Stimulated activated CD8-positive, alpha-beta memory T cell treated with anti-CD3 and anti-CD28 coated beads, Interleukin-7, amount 100 ng/mL, for 24 hours (primary cell): ENCODE measurements at regions not wholly inside any gene's neighbourhood (a gene's known extent, or its start where the extent isn't known, plus 50 kb on each side); places are given as distances from the start of the nearest gene placed in this dataset.
"Not testable (repeated sequence)": the region's sequence is repeated elsewhere in the genome, so short reads cannot be mapped to it uniquely, and the experiment has no call there.

Source experiments
- DNase-seq: peaks from one replicate; pipeline ENCODE4 v3.0.0-alpha.2; 2020; ENCODE audit warnings: low read depth

DNA sequence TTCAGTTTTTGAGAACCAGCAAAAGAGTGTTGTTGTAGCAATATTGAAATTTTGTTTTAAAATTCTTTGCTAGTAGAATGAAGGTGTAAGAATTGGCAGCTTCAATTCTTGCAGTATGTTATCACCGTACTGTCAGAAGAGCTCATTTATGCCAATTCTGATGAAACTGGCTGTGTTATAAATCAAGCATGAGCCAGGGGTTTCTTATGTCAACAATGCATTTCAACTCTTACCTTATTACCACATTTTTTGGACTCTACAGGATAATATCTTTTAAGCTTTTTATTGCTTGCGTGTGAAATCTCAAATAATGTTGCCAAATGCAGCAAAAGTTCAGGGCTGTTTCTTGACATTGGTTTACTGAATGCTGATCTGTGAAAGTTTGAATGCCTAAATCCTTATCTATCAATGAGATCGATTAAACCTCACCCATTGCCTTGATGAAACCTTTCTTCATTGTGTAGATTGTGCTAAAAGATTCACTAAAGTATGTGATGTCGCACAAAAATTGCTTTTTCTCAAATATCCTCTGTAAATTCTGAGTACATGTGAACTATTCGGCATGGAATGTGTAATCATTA is 1389.3 kb upstream of the ZEB2 start:
- DNase-seq = no peak

DNA sequence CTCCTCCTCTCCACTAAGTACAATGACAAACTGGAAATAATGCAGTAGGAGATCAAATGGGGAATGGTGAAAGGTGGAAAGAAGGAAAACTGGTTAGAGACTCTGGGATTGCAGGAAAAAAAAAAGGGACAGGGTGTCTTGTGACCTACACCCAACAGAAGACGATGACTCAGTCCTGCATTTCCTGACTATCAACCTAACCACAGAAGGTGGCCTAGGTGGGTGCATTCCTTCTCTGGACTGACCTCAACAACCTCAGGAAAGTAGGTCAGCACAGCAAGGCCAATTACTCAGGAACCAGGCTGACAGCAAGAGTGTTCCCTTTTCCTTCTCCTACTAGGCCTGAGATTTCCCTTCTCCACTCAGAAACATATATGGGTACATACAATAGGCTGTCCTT is 1386.4 kb upstream of the ZEB2 start:
- no peak for DNase-seq

- DNase-seq = no peak
Observed at GRCh38 chr2:145905371-145905770, 1385.5 kb upstream of the ZEB2 start.

DNA sequence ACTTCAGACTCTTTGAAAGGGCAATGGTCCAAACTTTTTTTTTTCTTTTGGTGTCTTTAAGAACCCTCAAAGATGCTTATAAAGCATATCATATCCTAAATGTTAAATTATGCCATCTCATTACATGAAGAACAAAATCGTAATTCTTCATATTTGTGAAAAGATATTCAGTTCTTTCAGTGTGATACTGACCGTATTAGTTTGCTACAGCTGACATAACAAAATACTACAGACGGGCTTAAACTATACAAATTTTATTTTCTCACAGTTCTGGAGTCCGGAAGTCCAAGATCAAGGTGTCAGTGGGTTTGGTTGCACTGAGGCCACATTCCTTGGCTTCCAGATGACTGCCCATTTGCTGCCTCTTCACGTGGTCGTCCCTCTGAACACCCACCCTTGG is 1377.2 kb upstream of the ZEB2 start:
- no peak for DNase-seq

DNA sequence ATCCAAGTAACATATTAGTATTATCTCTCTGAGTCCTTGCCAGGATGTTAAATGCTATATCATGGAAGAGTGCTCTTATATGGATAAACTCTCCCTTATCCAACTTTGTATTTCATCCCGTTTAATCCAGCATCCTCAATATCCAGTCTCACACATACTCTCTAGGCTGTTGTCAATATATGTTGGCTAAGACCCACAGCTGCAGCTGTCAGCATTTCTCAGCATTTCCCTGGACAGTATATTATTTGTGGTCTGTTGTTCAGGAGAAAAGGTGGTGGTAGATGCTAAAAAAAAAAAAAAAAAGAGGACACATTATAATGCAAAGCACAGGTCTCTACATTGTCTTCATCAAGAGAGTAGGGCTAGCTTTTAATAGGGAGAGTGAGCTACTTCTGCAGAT is 1368.0 kb upstream of the ZEB2 start:
- no peak for DNase-seq

DNA sequence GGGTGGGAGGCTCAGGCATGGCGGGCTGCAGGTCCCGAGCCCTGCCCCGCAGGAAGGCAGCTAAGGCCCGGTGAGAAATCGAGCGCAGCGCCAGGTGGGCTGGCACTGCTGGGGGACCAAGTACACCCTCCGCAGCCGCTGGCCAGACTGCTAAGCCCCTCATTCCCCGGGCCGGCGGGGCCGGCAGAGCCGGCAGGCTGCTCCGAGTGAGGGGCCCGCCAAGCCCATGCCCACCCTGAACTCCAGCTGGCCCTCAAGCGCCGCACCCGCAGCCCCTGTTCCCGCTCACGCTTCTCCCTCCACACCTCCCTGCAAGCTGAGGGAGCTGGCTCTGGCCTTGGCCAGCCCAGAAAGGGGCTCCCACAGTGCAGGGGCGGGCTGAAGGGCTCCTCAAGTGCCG is 1361.1 kb upstream of the ZEB2 start:
- DNase-seq = not testable (repeated sequence)

GRCh38 chr2:145875016-145875415 is 1355.1 kb upstream of the ZEB2 start:
- no peak for DNase-seq

- no peak for DNase-seq
Observed at GRCh38 chr2:145874466-145874865, 1354.5 kb upstream of the ZEB2 start.

DNA sequence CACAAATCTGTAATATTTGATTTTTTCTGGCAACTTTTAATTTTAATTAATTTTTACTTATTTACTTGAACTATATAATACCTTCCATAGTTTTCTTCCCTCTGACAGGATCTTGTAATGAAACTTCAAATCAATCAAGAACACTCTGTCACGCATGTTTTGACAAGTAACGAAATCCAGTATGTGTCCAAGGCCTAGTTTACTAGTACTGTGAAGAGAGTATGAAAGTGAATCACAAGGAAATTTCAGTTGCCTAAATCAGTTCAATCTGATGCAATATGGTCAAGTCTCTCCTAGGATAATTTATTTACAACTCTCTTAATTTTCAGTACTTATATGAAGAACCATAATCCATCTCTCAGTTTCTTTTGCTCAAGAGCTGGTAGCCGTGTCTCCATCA is 1344.6 kb upstream of the ZEB2 start:
- no peak for DNase-seq

GRCh38 chr2:145861940-145862339 is 1342.0 kb upstream of the ZEB2 start:
- DNase-seq = no peak

DNA sequence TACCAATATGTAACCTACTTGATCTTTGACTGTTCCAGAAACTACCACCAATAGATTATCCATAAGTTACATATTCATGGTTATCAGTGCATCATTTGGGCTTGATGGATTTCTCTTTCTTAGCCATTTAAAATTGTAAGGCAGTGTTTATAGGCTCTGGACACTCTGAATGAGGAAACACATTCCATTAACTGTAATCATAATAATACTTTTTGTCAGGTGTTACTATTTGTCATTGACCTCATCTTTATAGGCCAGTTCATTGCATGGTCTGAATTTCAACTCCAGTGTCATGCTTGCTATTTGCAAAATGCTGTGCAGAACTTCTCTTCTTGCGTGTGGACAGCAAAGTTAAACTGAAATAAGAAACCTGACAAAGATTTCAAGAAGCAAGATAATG is 1340.2 kb upstream of the ZEB2 start:
- no peak for DNase-seq

GRCh38 chr2:145855142-145855541 is 1335.2 kb upstream of the ZEB2 start:
- no peak for DNase-seq

- no peak for DNase-seq
Observed at GRCh38 chr2:145854039-145854755, 1334.3 kb upstream of the ZEB2 start.

DNA sequence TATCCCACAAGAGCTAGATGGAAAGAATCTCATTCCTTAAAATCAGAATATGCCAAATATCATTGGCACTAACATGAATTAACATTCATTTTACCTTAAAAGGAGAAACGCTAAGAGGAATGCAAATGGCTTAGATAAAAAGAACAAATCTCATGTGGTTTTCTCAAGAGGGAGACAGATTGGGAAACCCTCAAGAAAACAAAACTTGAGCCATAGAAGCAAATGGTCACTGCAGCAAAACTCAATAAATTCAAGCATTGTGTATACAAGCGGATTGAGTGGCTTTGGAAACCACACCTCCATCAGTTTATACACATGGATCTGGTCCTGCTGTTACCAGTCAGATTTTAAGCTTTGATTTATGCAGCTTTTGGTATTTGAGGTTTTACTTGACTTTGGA is 1331.8 kb upstream of the ZEB2 start:
- DNase-seq = no peak

DNA sequence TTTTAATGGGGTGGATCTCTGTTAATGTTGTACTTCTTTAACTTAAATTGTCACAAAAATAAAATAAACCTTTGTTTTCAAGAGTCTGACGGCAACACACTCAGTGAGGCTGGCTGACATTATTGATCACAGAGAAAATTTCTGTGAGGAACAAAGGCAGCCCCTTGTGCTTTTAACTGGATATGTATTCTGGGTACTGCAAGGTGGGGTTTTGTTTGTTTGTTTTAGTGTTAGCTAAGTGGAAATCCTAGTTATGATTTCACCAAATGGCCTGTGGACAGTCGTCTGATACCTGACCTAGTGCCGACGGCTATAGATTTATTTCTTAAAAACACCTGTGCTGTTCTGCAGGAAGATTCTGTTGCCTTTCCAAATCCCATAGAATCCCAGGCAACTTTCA is 1329.5 kb upstream of the ZEB2 start:
- no peak for DNase-seq

DNA sequence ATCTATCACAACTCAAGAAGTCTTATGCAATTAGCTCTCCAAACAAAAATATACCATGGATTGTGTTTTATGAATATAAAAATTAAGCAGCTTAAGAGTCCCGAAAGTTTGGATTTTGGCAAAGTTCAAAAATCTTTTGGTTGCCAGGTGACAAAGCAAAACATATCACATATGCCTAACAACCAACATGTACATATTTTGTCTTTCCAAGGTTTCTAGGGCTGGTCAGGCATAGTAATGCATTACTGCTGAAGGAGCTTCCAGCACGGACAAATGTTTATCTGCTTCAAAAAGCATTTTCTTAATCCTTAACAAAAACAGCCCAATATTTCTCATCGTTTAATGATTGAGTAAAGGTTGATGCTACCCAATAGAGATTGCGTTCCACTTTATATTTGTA is 1327.1 kb upstream of the ZEB2 start:
- DNase-seq = no peak

GRCh38 chr2:145845923-145846322 is 1326.0 kb upstream of the ZEB2 start:
- DNase-seq = no peak

GRCh38 chr2:145845207-145845894 is 1325.4 kb upstream of the ZEB2 start:
- no peak for DNase-seq

DNA sequence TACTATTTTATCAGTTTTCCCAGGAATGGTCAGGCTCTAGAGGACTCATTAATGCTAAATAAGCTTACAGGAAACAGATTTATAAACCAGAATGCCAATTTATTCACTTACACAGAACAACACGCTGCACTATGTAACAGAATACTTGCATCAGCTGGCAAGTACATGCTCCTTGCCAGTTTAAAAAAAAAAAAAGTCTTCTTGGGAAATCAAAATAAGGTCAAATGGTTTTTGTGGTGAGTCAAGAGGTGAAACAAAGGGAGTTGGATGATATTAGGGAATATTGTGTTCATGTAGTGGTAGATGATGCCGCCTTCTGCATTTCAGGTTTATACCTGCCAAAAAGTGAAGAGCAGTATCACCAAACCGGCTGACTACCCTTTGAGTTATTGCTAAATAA is 1322.1 kb upstream of the ZEB2 start:
- DNase-seq = no peak

DNA sequence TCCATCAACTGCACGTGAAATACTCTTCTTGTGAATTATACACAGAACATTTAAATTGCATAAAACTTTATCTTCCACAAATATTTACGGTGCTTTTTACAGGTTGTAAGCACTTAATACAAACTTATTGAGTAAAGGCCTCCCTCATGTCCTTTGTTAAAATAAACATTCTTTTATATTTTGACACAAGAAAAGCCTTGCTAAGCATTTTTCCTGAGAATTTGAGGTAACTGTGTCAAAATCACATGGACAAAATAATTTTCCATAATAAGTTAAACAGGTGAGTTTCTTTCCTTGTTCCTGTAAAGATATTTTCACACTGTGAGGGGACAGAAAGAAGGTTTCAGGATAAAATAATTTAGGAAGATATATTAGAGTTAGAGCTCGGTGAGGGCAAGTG is 1317.1 kb upstream of the ZEB2 start:
- DNase-seq = no peak

DNA sequence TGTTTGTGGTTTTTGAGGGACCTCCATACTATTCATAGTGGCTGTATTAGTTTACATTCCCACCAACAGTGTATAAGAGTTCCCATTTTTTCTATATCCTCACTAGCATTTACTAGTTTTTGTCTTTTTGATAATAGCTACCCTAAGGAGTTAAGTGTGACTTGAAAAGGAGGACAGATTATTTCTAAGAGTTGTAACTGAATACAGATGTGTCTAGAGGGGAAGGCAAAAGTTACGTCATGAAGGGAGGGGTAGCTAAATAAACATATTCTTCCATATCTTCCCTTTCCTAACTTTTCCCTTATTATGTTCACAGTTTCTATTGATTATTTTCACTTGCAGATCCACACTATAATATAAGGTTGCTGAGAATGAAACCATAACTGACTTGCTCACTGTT is 1315.7 kb upstream of the ZEB2 start:
- DNase-seq = no peak

DNA sequence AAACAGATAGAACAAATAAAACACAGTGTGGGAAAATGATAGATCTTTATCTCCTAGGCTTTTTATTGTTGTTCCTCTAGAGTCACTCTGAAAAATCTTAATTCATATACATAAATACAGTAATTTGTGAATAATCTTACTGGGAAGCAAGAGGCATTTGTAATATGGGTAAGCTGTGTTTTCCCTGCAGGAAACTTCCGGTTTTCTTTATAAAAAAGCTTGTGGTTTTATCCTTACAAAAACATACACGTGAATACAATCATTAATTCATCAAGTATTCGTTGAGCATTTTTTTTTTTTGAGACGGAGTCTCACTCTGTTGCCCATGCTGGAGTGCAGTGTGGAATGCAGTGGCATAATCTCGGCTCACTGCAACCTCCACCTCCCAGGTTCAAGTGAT is 1312.8 kb upstream of the ZEB2 start:
- no peak for DNase-seq

DNA sequence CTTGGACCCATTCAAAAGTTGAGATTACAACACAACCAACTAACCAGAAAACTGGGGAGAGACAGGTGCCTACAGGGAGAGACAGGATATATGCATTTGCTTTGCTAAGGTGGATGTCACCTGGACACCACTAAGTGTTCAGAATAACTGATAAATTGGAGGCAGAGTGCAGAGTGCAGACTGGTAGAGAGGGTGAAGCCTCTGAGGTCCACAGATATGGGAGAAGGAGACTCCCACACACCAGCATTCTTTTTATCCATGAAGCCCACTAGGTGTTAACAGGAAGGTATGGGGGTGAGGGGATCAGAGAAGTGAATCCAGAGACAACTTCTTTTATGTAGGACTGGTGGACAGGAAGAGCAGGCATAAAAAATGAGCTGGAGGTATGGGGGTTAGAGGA is 1310.0 kb upstream of the ZEB2 start:
- no peak for DNase-seq

- no peak for DNase-seq
Observed at GRCh38 chr2:145827235-145827634, 1307.3 kb upstream of the ZEB2 start.
